ENCODE measurements at regions not wholly inside any gene's neighbourhood (a gene's known extent, or its start where the extent isn't known, plus 50 kb on each side); places are given as distances from the start of the nearest gene placed in this dataset.

- TF ChIP-seq, protein P1, sequence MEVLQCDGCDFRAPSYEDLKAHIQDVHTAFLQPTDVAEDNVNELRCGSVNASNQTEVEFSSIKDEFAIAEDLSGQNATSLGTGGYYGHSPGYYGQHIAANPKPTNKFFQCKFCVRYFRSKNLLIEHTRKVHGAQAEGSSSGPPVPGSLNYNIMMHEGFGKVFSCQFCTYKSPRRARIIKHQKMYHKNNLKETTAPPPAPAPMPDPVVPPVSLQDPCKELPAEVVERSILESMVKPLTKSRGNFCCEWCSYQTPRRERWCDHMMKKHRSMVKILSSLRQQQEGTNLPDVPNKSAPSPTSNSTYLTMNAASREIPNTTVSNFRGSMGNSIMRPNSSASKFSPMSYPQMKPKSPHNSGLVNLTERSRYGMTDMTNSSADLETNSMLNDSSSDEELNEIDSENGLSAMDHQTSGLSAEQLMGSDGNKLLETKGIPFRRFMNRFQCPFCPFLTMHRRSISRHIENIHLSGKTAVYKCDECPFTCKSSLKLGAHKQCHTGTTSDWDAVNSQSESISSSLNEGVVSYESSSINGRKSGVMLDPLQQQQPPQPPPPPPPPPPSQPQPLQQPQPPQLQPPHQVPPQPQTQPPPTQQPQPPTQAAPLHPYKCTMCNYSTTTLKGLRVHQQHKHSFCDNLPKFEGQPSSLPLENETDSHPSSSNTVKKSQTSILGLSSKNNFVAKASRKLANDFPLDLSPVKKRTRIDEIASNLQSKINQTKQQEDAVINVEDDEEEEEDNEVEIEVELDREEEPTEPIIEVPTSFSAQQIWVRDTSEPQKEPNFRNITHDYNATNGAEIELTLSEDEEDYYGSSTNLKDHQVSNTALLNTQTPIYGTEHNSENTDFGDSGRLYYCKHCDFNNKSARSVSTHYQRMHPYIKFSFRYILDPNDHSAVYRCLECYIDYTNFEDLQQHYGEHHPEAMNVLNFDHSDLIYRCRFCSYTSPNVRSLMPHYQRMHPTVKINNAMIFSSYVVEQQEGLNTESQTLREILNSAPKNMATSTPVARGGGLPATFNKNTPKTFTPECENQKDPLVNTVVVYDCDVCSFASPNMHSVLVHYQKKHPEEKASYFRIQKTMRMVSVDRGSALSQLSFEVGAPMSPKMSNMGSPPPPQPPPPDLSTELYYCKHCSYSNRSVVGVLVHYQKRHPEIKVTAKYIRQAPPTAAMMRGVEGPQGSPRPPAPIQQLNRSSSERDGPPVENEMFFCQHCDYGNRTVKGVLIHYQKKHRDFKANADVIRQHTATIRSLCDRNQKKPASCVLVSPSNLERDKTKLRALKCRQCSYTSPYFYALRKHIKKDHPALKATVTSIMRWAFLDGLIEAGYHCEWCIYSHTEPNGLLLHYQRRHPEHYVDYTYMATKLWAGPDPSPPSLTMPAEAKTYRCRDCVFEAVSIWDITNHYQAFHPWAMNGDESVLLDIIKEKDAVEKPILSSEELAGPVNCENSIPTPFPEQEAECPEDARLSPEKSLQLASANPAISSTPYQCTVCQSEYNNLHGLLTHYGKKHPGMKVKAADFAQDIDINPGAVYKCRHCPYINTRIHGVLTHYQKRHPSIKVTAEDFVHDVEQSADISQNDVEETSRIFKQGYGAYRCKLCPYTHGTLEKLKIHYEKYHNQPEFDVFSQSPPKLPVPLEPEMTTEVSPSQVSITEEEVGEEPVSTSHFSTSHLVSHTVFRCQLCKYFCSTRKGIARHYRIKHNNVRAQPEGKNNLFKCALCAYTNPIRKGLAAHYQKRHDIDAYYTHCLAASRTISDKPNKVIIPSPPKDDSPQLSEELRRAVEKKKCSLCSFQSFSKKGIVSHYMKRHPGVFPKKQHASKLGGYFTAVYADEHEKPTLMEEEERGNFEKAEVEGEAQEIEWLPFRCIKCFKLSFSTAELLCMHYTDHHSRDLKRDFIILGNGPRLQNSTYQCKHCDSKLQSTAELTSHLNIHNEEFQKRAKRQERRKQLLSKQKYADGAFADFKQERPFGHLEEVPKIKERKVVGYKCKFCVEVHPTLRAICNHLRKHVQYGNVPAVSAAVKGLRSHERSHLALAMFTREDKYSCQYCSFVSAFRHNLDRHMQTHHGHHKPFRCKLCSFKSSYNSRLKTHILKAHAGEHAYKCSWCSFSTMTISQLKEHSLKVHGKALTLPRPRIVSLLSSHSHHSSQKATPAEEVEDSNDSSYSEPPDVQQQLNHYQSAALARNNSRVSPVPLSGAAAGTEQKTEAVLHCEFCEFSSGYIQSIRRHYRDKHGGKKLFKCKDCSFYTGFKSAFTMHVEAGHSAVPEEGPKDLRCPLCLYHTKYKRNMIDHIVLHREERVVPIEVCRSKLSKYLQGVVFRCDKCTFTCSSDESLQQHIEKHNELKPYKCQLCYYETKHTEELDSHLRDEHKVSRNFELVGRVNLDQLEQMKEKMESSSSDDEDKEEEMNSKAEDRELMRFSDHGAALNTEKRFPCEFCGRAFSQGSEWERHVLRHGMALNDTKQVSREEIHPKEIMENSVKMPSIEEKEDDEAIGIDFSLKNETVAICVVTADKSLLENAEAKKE (CRISPR knock-in tag; IDR thresholded peaks at IDR 0.05) = no peak
- no peak for TF ChIP-seq JUNB (IDR thresholded peaks at IDR 0.05; ENCODE audit: unreplicated experiment)
- no peak for TF ChIP-seq EZH2 (IDR thresholded peaks at IDR 0.05; ENCODE audit: low read depth, unreplicated experiment)
- no peak for TF ChIP-seq POLR2AphosphoS5 (IDR thresholded peaks at IDR 0.05; ENCODE audit: low read depth)
- TF ChIP-seq CREB1 (CRISPR knock-in tag; IDR thresholded peaks at IDR 0.05; ENCODE audit: low read depth) = no peak
Measured at GRCh38 chr14:80055226-80055625, 156.1 kb downstream of the DIO2 start (continued).

DNA sequence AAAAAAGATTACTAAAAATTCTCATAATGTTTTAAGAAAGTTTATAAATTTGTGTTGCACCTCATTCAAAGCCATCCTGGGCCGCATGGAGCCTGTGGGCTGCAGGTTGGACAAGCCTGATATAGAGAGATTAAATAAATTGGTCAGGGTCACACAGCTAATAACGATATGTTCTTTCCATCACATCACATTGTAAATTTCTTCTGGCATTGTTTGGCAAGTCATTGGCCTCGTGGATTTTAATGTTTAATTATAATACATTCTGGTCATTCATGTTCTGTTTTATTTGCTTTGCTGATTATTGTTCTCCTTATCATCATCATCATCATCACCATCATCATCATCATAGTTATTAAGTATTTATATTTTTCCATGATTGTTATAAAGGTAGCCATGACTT lies 157.3 kb downstream of the DIO2 start:
- no peaks in the 10 kb centered on the region for H3F3A ChIP-seq (replicated peaks; ENCODE audit: low read depth)
- no peak for TF ChIP-seq CTCF (conservative IDR thresholded peaks at IDR 0.05; ENCODE audit: low read depth in 2 of 2)
- TF ChIP-seq ZNF114 (CRISPR knock-in tag; IDR thresholded peaks at IDR 0.05) = no peak
- no peak for TF ChIP-seq CREB1 (CRISPR knock-in tag; IDR thresholded peaks at IDR 0.05; ENCODE audit: low read depth)
- TF ChIP-seq, protein P2, sequence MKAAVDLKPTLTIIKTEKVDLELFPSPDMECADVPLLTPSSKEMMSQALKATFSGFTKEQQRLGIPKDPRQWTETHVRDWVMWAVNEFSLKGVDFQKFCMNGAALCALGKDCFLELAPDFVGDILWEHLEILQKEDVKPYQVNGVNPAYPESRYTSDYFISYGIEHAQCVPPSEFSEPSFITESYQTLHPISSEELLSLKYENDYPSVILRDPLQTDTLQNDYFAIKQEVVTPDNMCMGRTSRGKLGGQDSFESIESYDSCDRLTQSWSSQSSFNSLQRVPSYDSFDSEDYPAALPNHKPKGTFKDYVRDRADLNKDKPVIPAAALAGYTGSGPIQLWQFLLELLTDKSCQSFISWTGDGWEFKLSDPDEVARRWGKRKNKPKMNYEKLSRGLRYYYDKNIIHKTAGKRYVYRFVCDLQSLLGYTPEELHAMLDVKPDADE (IDR thresholded peaks at IDR 0.05) = no peak
- TF ChIP-seq EZH2phosphoT487 (IDR thresholded peaks at IDR 0.05; ENCODE audit: unreplicated experiment) = no peak
- TF ChIP-seq NANOG (IDR thresholded peaks at IDR 0.05; ENCODE audit: borderline replicate concordance) = no peak
- no peak for TF ChIP-seq JUNB (IDR thresholded peaks at IDR 0.05; ENCODE audit: unreplicated experiment)
- TF ChIP-seq ZNF331 (CRISPR knock-in tag; IDR thresholded peaks at IDR 0.05; ENCODE audit: low read depth) = no peak
- no peaks in the 10 kb centered on the region for H3K36me3 ChIP-seq (ENCODE audit: insufficient read depth)
- Mint-ChIP-seq H3K4me1 (peaks cover under 1% of the 10 kb centered on the region; the same call in 2 of the 3 replicates), H3K36me3 (ENCODE audit: low read depth) (no peaks in the 10 kb centered on the region), H3K27me3 (ENCODE audit: insufficient read depth, low read depth, poor library complexity) (no peaks in the 10 kb centered on the region), H3K4me3 (no peak overlapping the region), H3K9me3 (peaks cover 5% of the 10 kb centered on the region; the same call in 1 of the 3 replicates), H3K27ac (no peak overlapping the region)
- no peaks in the 10 kb centered on the region for H3K79me2 ChIP-seq (replicated peaks; ENCODE audit: insufficient read depth)
- H2AFZ ChIP-seq = no peak overlapping the region
- H3K4me1 ChIP-seq (ENCODE audit: insufficient read depth) = no peaks in the 10 kb centered on the region
- no peaks in the 10 kb centered on the region for H3K27me3 ChIP-seq (ENCODE audit: insufficient read depth)
- no peak overlapping the region for H3K27ac ChIP-seq (ENCODE audit: low read depth)
- ATAC-seq (no peak), DNase-seq (ENCODE audit: low spot score) (no peak)
- no peak overlapping the region for H3K4me2 ChIP-seq
- no peaks in the 10 kb centered on the region for H4K20me1 ChIP-seq (replicated peaks; ENCODE audit: insufficient read depth)
- no peaks in the 10 kb centered on the region for H3K9me2 ChIP-seq (ENCODE audit: insufficient read depth)
- H3K4me3 ChIP-seq = no peak overlapping the region
